Right atrium auricular region (tissue), 2 donors: ENCODE measurements at regions not wholly inside any gene's neighbourhood (a gene's known extent, or its start where the extent isn't known, plus 50 kb on each side); places are given as distances from the start of the nearest gene placed in this dataset.
"Not testable (repeated sequence)": the region's sequence is repeated elsewhere in the genome, so short reads cannot be mapped to it uniquely, and the experiment has no call there.

Experiments used
- DNase-seq: peaks from one replicate; pipeline ENCODE4 v3.0.0-alpha.2; 2019; ENCODE audit warnings: low spot score
- H3K27ac ChIP-seq, 2 donors: fragments of 200-600 bp; sonication (generic); 1 replicate in 1 of 2; 2 replicates in 1 of 2; pipeline ENCODE4 v1.5.1; 2016 to 2019
- H3K27me3 ChIP-seq, 2 donors: fragments of 200-600 bp; sonication (generic); one replicate each; pipeline versions ENCODE4 v1.5.1 to v1.6.0; 2017 to 2019
- H3K36me3 ChIP-seq: fragments of 200-600 bp; sonication (generic); one replicate; pipeline ENCODE4 v1.5.1; 2016
- H3K4me1 ChIP-seq, 2 donors: fragments of 200-600 bp; sonication (generic); one replicate each; pipeline versions ENCODE4 v1.5.1 to v1.6.0; 2017 to 2019
- H3K4me3 ChIP-seq, 2 donors: fragments of 200-600 bp; sonication (generic); 1 replicate in 1 of 2; 2 replicates in 1 of 2; pipeline ENCODE4 v1.5.1; 2017 to 2019; ENCODE audit warnings: mild to moderate bottlenecking in 1 of 2, moderate library complexity in 1 of 2
- H3K9me3 ChIP-seq, 2 donors: fragments of 200-600 bp; sonication (generic); one replicate each; pipeline ENCODE4 v1.5.1; 2019
- TF ChIP-seq, protein P1 (sequence below), 2 donors: fragments of 200-600 bp; sonication (generic); IDR thresholded peaks; one replicate each; pipeline ENCODE4 v1.5.1; 2019; ENCODE audit warnings: antibody characterized with exemption in 2 of 2

GRCh38 chr2:20949256-20949655, 94.6 kb downstream of the APOB start:
- no peaks in the 10 kb centered on the region for H3K4me1 ChIP-seq
- no peak overlapping the region for H3K27ac ChIP-seq
- H3K4me3 ChIP-seq: no peak overlapping the region
- TF ChIP-seq, protein P1, sequence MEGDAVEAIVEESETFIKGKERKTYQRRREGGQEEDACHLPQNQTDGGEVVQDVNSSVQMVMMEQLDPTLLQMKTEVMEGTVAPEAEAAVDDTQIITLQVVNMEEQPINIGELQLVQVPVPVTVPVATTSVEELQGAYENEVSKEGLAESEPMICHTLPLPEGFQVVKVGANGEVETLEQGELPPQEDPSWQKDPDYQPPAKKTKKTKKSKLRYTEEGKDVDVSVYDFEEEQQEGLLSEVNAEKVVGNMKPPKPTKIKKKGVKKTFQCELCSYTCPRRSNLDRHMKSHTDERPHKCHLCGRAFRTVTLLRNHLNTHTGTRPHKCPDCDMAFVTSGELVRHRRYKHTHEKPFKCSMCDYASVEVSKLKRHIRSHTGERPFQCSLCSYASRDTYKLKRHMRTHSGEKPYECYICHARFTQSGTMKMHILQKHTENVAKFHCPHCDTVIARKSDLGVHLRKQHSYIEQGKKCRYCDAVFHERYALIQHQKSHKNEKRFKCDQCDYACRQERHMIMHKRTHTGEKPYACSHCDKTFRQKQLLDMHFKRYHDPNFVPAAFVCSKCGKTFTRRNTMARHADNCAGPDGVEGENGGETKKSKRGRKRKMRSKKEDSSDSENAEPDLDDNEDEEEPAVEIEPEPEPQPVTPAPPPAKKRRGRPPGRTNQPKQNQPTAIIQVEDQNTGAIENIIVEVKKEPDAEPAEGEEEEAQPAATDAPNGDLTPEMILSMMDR (IDR thresholded peaks at IDR 0.05): no peak
- H3K27me3 ChIP-seq: no peaks in the 10 kb centered on the region
- no peaks in the 10 kb centered on the region for H3K9me3 ChIP-seq
- no peak for DNase-seq
- H3K36me3 ChIP-seq: no peaks in the 10 kb centered on the region

GRCh38 chr2:20946468-20946867, 97.4 kb downstream of the APOB start:
- Histone ChIP-seq H3K36me3 (no peaks in the 10 kb centered on the region), H3K9me3 (no peaks in the 10 kb centered on the region), H3K4me1 (no peaks in the 10 kb centered on the region), H3K4me3 (no peak overlapping the region), H3K27ac (no peak overlapping the region), H3K27me3 (no peaks in the 10 kb centered on the region)
- DNase-seq: no peak
- TF ChIP-seq, protein P1 (IDR thresholded peaks at IDR 0.05): no peak

DNA sequence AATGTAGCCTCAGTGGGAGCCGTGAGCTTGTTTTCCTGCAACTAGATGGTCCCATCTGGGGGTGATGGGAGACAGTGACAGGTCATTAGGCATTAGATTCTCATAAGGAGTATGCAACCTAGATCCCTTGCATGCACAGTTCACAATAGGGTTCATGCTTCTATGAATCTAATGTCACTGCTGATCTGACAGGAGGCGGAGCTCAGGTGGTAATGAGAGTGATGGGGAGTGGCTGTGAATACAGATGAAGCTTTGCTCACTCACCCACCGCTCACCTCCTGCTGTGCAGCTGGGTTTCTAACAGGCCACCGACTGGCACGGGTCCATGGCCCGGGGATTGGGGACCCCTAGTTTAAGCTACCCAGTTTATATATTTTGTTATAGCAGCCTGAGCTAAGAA, 100.2 kb downstream of the APOB start:
- not testable (repeated sequence) for H3K4me3 ChIP-seq, H3K27ac ChIP-seq, H3K36me3 ChIP-seq, H3K4me1 ChIP-seq, H3K27me3 ChIP-seq, DNase-seq, H3K9me3 ChIP-seq

DNA sequence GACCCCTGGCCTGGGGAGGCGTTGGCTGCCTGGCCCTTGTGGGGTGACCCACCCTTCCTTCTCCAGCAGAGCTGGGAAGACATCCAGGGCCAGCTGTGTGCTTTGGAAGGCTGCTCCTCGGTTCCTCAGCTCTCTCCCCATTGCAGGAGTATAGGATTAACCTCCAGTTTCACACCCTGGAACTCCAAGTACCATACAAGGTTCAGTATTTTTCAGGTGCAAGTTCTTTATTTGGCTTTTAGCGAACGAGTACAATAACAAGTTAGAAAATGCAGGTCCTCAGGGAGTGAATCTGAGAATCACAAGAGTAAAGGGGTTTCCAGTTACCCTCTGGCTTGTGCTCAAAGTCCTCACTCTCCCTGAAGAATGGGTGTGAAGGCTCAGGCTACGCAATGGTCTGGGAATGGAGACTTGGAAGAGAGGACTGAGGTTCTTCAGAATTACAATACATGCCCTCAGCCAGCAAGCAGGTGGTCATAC, 101.2 kb downstream of the APOB start:
- DNase-seq: no peak
- H3K27ac ChIP-seq: no peak overlapping the region
- H3K4me3 ChIP-seq: no peak overlapping the region
- no peaks in the 10 kb centered on the region for H3K36me3 ChIP-seq
- TF ChIP-seq, protein P1 (IDR thresholded peaks at IDR 0.05): no peak
- no peaks in the 10 kb centered on the region for H3K27me3 ChIP-seq
- H3K9me3 ChIP-seq: no peaks in the 10 kb centered on the region
- H3K4me1 ChIP-seq: no peaks in the 10 kb centered on the region

DNA sequence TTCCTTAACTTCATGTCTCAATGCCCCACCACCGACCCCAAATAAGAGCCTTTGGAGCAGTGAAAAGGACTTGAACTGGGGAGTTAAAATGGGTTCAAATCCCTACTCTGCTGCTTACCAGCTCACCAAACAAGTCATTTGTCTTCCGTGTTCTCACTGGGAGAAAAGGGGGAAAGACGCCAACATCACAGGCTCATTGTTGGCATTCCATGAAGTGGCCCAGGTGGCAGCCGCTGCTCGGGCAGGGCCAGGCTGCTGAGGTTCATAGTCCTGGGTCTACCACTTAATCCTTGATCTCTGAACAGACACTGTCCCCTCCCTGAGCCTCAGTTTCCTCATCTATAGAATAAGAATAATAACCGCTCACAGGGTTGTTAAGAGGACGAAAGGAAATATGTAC, 103.0 kb downstream of the APOB start:
- DNase-seq: no peak
- H3K27me3 ChIP-seq: no peaks in the 10 kb centered on the region
- H3K4me3 ChIP-seq: no peak overlapping the region
- TF ChIP-seq, protein P1 (IDR thresholded peaks at IDR 0.05): no peak
- H3K36me3 ChIP-seq: no peaks in the 10 kb centered on the region
- no peaks in the 10 kb centered on the region for H3K9me3 ChIP-seq
- no peak overlapping the region for H3K27ac ChIP-seq
- no peaks in the 10 kb centered on the region for H3K4me1 ChIP-seq

DNA sequence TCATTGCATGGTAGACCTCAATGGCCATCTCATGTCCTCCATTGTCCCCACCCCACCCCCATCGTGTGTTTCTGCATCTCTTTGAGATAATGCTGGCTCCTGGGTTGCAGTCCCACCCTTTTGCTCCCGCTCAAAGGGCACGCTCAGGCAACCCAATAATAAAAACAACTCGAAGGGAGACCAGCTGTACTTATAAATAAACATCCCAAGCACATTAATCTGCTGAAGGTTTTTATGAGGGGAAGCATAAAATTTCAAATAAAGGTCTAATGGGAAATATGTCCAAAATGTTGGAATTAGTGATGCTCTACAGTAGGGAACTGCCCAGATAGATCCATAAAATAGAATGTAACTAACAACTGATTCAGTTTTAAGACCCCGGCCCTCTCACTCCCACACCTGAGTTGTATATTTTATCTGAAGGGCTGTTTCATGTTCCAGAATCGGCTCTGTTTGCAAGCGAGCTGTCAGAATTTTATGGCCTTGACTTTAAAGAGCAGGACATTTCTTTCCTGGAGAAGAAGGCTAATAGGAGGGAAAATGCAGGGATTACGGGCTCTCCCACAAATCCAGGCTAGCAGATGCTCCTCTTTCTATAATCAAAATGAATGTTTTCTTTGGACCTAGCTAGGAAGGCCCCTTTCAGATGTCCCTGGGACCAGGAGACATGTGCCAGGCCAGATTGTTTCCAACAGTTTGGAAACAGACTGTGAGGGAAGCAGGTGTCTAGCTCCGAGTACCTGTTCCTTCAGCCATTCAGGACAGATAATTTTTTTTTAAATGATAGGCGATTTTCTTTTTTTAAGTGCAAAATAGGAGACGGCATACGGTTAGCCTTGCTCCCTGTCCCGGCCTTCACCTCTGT, 103.7 kb downstream of the APOB start:
- Histone ChIP-seq H3K4me3 (no peak overlapping the region), H3K4me1 (no peaks in the 10 kb centered on the region), H3K27me3 (no peaks in the 10 kb centered on the region), H3K9me3 (no peaks in the 10 kb centered on the region), H3K36me3 (no peaks in the 10 kb centered on the region), H3K27ac (no peak overlapping the region)
- TF ChIP-seq, protein P1 (IDR thresholded peaks at IDR 0.05): no peak
- no peak for DNase-seq
